KMS-11 (cell line): ENCODE measurements at regions not wholly inside any gene's neighbourhood (a gene's known extent, or its start where the extent isn't known, plus 50 kb on each side); places are given as distances from the start of the nearest gene placed in this dataset.

Source experiments
- H2AFZ ChIP-seq: fragments of 200-600 bp; sonication (generic); 2 replicates; pipeline ENCODE4 v1.6.1; 2016; ENCODE audit warnings: antibody characterized with exemption, mixed run types, low read depth
- H3K27ac ChIP-seq: fragments of 200-600 bp; sonication (generic); 2 replicates; pipeline ENCODE4 v1.6.1; 2016; ENCODE audit warnings: mild to moderate bottlenecking, mixed run types
- H3K27me3 ChIP-seq: fragments of 200-600 bp; sonication (generic); 2 replicates; pipeline ENCODE4 v1.6.1; 2017; ENCODE audit warnings: mild to moderate bottlenecking, low read depth, mixed run types, moderate library complexity; ENCODE audit not compliant: insufficient read depth
- H3K36me3 ChIP-seq: fragments of 200-600 bp; sonication (generic); 2 replicates; pipeline ENCODE4 v1.6.1; 2017; ENCODE audit warnings: mild to moderate bottlenecking, mixed run types; ENCODE audit not compliant: insufficient read depth
- H3K4me1 ChIP-seq: fragments of 200-600 bp; sonication (generic); 2 replicates; pipeline ENCODE4 v1.6.1; 2016; ENCODE audit warnings: mild to moderate bottlenecking, low read depth, mixed run types; ENCODE audit not compliant: poor library complexity, severe bottlenecking
- H3K4me2 ChIP-seq: fragments of 200-600 bp; sonication (generic); 2 replicates; pipeline ENCODE4 v1.7.0; 2016; ENCODE audit warnings: mild to moderate bottlenecking, mixed run types
- H3K4me3 ChIP-seq: fragments of 200-600 bp; sonication (generic); IDR thresholded peaks from 2 replicates; pipeline ENCODE4 v1.6.1; 2017; ENCODE audit warnings: low read depth, low read length, mixed read lengths; ENCODE audit not compliant: insufficient read depth
- H3K79me2 ChIP-seq: fragments of 200-600 bp; sonication (generic); 2 replicates; pipeline ENCODE4 v1.6.1; 2016; ENCODE audit warnings: low read depth, mixed run types; ENCODE audit not compliant: insufficient read depth
- H3K9ac ChIP-seq: fragments of 200-600 bp; sonication (generic); 2 replicates; pipeline ENCODE4 v1.6.1; 2016; ENCODE audit warnings: mild to moderate bottlenecking, mixed run types
- H4K20me1 ChIP-seq: fragments of 200-600 bp; sonication (generic); 2 replicates; pipeline ENCODE4 v1.6.1; 2016; ENCODE audit warnings: mild to moderate bottlenecking, mixed run types; ENCODE audit not compliant: insufficient read depth
- CTCF ChIP-seq: fragments of 200-600 bp; sonication (generic); conservative IDR thresholded peaks from 2 replicates; pipeline ENCODE4 v1.6.1; 2017; ENCODE audit warnings: low read depth, mild to moderate bottlenecking, antibody characterized with exemption, low read length, moderate library complexity, mixed read lengths

DNA sequence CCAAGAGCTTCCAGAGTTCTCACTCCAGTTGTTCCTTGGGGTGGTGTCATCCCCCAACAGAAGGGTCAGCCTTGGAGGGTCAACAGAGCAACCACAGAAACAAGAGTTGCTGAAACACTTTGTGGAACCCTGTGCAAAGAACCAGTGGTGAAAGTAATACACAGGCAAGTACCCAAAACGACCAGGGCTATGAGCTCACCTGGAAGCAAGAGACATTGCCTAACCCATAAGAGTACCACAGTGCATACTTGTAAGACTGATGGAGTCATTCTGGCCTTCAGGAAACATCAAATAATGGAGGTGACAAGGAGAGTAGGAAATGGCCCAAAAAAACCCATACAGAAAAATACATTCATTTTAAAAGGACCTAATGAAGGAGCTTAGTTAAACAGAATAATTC is 184.3 kb upstream of the TSC22D1 start:
- TF ChIP-seq CTCF = no peak
- H3K4me3 ChIP-seq = no peak overlapping the region
- H3K79me2 ChIP-seq = no peaks in the 10 kb centered on the region
- no peak overlapping the region for H2AFZ ChIP-seq
- no peaks in the 10 kb centered on the region for H3K36me3 ChIP-seq
- H3K27ac ChIP-seq = no peak overlapping the region
- no peaks in the 10 kb centered on the region for H4K20me1 ChIP-seq
- no peak overlapping the region for H3K9ac ChIP-seq
- H3K27me3 ChIP-seq = no peaks in the 10 kb centered on the region
- no peak overlapping the region for H3K4me2 ChIP-seq
- H3K4me1 ChIP-seq = no peaks in the 10 kb centered on the region

DNA sequence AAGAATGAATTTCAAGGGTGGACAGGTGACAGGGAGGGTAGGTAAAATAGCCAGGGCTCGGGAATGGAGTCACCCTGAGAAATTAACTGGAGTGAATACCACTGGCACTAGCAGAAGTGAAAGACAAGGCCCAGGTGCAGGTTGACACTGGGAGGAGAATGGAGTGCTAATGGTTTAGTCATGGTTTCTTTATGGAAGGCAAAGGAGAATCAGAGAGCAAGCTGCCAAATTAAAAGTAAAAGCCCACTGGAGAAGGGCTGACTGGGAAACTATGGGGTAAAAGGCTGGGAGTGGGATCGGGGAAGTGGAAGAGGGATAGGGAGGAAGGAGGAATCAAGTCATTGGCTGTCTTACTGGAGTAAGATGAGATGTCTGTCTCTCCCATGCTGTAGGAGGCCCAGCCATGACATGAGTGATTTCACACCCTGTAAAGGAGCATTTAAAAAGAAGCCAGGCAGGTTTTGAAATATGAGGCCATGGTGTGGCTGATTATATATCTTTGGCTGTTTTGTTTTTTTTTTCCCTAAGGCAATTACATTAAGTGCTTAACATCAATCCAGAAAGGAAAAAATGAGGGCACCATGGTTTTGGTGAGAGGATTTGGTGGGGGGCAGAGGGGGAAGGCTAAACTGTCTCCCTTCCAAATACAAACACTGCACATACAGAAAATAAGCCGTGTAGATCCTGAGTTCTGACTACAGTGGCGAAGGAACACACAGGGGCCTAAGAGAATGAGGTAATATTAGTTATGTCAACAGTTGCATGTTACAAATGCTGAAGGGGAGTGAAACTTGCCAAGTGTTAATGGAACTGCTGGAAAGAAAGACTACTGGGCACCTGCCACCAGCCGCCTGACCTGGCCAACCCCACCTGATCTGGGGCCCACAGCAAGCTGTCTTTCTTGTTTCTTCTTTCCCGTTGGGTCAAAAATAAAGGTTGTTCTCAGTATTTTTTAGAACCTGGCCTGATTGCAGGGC is 183.5 kb upstream of the TSC22D1 start:
- no peak overlapping the region for H3K27ac ChIP-seq
- no peak overlapping the region for H3K4me3 ChIP-seq
- H3K4me2 ChIP-seq = no peak overlapping the region
- H3K9ac ChIP-seq = no peak overlapping the region
- H2AFZ ChIP-seq = no peak overlapping the region
- no peaks in the 10 kb centered on the region for H3K36me3 ChIP-seq
- no peaks in the 10 kb centered on the region for H4K20me1 ChIP-seq
- no peak for TF ChIP-seq CTCF
- H3K4me1 ChIP-seq = no peaks in the 10 kb centered on the region
- no peaks in the 10 kb centered on the region for H3K79me2 ChIP-seq
- H3K27me3 ChIP-seq = no peaks in the 10 kb centered on the region

GRCh38 chr13:44758630-44759383 is 182.7 kb upstream of the TSC22D1 start:
- no peaks in the 10 kb centered on the region for H3K36me3 ChIP-seq
- H3K4me3 ChIP-seq = no peak overlapping the region
- no peak for TF ChIP-seq CTCF
- no peaks in the 10 kb centered on the region for H3K4me1 ChIP-seq
- no peak overlapping the region for H2AFZ ChIP-seq
- no peaks in the 10 kb centered on the region for H3K27me3 ChIP-seq
- H3K79me2 ChIP-seq = no peaks in the 10 kb centered on the region
- no peak overlapping the region for H3K9ac ChIP-seq
- H3K4me2 ChIP-seq = no peak overlapping the region
- H3K27ac ChIP-seq = no peak overlapping the region
- H4K20me1 ChIP-seq = no peaks in the 10 kb centered on the region

DNA sequence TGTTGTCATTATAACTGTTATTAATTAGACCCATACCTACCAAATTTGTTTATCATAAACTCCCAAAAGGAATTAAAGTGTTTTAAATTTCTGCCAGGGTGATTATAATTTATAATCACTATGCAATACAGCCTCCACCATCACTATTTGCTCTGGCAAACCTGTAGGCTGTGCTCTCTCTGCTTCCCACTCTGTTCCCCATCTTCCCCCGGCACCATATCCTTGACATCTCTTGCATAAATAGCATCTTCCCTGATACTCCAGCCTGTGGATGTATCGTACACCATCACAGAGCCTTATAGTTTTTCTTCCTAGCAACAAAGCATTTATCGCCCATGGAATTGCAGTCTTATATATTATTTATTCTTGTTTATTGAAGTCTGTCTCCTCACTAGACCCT is 181.5 kb upstream of the TSC22D1 start:
- Histone ChIP-seq H3K27ac (no peak overlapping the region), H3K27me3 (no peaks in the 10 kb centered on the region), H3K4me2 (no peak overlapping the region), H3K4me3 (no peak overlapping the region), H2AFZ (no peak overlapping the region), H3K4me1 (no peaks in the 10 kb centered on the region), H3K9ac (no peak overlapping the region), H3K36me3 (no peaks in the 10 kb centered on the region), H4K20me1 (no peaks in the 10 kb centered on the region), H3K79me2 (no peaks in the 10 kb centered on the region)
- TF ChIP-seq CTCF = no peak
